Astrocyte of the hippocampus (primary cell): ENCODE measurements at regions not wholly inside any gene's neighbourhood (a gene's known extent, or its start where the extent isn't known, plus 50 kb on each side); places are given as distances from the start of the nearest gene placed in this dataset.

Experiments used
- DNase-seq: peaks from one replicate; pipeline ENCODE4 v3.0.0; 2011; ENCODE audit warnings: low read depth, low spot score

DNA sequence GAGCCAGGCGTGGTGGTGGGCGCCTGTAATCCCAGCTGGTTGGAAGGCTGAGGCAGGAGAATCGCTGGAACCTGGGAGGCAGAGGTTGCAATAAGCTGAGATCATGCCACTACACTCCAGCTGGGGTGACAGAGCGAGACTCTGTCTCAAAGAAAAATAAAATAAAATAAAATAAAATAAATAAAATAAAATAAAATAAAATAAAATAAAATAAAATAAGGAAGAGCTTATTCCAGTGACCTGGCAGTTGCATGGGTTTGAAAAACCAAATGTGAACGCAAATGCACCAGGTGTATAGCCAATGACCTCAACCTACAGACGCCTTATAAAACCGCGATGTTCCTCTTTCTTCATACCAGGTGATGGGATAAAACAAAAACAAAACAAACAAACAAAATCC, 995.7 kb downstream of the TYW1 start:
- DNase-seq: no peak

DNA sequence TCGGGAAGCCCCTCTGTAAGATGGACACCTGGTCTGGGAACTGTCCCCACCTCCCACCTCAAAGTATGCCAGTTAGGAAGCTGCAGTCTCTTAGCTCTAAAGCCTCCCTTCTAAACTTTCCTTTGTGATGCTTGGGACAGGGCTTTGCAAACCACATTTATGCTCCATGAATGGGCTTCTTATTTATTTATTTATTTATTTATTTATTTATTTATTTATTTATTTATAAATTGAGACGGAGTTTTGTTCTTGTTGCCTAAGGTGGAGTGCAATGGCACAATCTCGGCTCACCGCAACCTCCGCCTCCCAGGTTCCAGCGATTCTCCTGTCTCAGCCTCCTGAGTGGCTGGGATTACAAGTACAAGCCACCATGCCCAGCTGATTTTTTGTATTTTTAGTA, 1009.4 kb downstream of the TYW1 start:
- DNase-seq: no peak

GRCh38 chr7:68006619-68007018, 1010.0 kb downstream of the TYW1 start:
- DNase-seq: no peak

DNA sequence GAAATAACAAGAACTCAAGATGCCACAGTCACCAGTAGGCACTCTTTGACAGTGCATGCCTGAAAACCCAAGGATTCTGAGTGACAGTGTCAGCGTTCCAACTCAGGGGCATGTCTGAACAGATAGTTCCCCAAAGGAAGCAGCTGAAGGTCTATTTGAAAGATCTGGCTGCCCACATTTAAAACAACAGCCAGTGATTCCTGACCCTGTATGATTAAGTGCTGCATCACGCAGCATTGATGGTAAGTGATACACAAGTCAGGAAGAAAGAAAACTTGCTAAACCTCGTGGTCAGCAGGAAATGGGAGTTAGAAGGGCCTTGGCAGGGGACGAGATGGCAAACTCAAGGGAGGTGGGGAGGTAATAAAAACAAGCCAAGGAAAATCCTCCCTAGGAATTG, 1013.1 kb downstream of the TYW1 start:
- DNase-seq: peak; percentile 12

GRCh38 chr7:68014031-68014736, 1017.6 kb downstream of the TYW1 start:
- no peak for DNase-seq

DNA sequence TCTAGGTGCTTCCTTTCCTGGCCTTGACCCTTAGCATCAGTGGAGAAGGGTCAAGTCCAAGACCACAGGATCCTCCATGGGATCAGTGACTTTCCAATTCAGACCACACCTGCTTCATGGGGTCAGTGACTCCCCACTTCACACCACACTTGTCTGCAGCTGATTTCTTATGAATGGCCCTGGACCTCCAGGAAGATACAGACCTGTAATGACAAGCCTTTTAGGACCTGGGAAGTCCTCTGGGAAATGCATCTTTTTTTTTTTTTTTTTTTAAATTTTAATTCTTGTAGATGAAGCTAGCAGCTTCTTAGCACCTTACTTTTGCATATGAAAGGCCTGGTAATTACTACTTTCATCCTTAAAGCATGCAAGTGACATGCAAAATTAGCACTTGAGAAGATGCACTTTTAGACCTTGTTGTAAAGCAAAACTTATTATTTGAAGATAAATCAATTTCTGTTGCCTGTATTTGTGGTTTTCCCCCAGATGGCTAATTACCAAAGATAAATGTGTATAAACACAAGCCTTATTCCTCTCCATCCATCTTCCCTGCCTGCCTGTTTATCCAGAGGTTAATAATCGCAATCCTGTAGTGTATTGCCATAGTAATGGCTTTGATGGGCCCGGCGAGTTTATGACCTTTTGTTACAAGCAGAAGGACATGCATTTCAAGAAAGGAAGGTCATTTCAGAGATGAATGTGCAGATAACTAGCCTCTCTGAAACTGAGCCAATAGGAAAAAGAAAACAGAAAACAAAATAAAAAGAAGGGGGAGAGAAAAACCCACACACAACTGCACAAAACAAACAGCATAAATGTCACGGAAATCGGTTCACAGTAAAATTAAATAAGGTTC, 1018.7 kb downstream of the TYW1 start:
- no peak for DNase-seq

DNA sequence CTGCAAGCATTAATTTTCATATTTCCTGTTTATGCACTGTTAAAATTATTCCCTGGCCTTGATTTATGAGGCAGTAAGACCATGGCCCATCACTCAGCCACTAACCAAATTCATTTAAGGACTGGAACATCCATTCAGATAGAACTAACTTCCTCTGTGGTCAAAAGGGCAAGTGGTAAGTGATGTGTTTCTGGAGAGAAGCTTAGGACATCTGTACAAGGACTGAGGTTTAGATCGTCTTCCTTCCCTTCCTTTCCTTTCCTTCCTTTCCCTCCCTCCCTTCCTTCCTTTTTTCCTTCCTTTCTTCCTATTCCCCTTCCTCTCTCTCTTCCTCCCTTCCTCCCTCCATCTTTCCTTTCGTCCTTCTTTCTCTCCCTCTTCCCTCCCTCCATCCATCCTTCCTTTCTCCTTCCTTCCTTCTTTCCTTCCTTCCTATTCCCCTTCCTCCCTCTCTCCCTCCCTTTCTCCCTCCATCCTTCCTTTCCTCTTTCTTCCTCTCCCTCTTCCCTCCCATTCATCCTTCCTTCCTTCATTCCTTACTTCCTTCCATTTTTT, 1019.4 kb downstream of the TYW1 start:
- no peak for DNase-seq

GRCh38 chr7:68020102-68020501, 1023.5 kb downstream of the TYW1 start:
- DNase-seq: no peak

- peak; percentile 5 for DNase-seq
Observed at GRCh38 chr7:68025369-68025768, 1028.7 kb downstream of the TYW1 start.

DNA sequence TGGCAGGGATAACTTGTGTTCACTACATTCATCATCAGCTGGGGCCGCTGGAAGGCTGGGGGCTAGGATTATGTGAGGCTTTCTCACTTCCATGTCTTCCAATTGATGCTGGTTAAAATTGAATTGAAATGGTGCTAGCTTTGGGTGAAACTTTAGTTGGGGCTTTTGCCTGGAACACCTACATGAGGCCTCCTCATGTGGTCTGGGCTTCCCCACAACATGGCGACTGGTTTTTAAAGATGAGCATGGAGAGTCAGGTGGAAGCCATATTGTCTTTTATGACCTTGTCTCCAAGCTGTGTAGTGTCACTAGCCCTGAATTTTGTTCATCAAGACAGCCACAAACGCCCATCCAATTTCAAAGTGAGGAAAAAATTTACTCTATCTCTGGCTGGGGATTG, 1033.9 kb downstream of the TYW1 start:
- DNase-seq: no peak

DNA sequence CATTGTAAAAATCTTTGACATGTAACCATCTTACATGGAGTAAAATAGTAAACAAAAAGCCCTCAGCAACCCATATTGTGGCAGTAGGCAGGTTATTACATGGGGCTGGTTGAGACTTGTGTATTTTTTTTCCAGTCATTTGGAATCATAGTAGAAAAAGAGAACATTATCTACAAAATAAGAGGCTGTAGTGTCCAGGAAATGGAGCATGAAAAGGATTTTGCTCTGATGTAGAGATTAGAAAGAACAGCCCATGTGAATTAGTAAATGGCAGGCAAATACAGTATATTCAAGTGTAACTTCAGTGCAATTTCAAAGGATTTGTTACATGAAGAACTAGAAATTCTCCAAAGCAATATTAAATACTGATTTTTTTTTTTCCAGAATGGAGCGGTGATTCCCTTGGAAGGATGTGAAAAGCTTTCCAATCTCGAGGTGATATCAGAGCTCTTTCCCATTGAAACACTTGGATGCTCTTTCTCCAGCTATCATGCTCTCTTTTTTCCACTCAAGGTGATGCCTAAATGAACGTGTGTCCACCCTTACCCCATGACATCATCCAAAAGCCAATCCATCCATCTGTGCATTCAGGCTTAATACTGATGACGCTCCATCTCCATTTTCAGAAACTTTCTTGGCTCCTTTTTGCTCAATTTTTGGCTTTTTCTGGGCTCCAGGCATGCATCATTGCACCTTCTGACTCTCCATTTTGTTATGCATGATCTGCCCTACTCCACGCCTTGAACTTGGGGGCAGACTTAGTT, 1034.7 kb downstream of the TYW1 start:
- no peak for DNase-seq

DNA sequence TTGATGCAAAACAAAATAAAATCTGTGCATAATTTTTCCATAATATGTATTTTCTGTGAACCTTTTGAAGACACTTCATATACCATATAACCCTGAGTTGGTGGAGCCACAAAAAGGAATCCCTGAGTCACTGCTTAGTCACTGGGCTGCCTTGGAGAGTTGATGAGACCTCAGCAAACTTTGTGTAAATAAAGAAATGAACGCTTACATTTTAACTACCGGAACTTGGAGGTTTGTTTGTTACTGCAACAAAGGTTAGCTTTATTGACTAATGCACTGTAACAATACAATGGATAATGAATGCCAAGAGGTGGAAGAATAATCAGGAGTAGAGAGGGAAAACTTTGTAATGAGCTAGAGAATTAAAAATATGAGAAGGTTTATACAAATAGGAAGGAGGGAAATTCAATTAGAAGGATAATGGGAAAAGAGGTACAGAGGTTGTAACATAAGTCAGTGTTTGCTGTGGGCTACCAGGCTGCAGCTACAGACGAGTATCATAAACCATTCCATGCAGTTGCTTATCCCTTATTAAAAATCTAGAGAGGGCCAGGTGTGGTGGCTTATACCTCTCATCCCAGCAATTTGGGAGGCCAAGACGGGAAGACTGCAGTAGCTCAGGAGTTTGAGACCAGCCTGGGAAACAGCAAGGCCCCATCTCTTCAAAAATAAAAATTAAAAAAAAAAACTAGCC, 1042.1 kb downstream of the TYW1 start:
- DNase-seq: peak; percentile 78

GRCh38 chr7:68041554-68041953, 1044.9 kb downstream of the TYW1 start:
- DNase-seq: no peak

GRCh38 chr7:68043546-68043945, 1046.9 kb downstream of the TYW1 start:
- DNase-seq: no peak

DNA sequence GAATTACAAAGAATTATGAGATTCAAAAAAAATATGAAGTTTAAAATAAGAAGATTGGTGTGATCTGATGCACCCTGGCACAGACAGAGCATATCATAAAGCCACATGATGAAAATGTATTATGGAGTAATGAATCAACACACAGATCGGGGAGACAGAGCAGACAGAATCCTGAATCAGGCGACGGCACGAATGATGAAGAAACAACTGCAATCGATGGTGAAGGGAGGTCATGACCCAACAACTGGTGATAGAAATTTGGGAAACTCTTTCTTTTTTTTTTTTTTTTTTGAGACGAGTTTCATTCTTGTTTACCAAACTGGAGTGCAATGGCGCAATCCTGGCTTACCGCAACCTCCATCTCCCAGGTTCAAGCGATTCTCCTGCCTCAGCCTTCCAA, 1054.0 kb downstream of the TYW1 start:
- DNase-seq: no peak

DNA sequence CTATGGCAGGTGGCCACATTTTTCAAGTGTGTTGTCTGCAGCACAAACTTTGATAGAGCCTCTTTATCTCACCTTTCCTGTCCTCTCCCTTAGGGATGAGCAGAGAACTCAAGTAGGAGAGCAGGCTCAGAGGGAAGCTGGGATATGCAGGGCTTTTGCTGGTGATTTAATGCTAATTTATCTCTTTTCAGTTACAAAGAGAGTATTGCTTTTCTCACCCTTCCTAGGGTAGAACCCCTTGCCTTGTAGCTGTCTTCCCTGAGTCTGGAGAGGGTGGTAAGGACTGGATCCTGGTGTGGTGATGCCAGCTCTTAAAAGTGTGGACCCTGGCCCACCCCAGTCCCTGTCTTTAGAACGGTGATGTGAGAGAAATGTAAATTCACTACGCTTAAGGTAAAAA, 1061.4 kb downstream of the TYW1 start:
- no peak for DNase-seq

DNA sequence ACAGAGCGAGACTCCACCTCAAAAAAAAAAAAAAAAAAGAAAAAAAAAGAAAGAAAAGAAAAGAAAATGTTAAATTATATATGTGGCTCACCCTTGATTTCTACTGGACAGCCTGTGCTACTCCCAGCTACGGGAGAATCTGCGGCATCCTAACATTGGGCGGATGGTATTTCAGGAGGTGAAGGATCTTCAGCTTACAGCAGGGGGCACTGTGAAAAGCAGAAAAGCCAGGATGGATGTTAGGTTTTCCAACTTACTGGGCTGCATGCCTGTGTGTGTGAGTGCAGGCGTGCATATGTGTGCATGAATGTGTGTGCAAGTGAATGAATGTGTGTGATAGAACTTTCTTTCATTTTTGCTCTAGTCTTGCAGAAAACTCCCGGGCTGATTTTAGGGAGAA, 1066.5 kb downstream of the TYW1 start:
- DNase-seq: peak; percentile 11

DNA sequence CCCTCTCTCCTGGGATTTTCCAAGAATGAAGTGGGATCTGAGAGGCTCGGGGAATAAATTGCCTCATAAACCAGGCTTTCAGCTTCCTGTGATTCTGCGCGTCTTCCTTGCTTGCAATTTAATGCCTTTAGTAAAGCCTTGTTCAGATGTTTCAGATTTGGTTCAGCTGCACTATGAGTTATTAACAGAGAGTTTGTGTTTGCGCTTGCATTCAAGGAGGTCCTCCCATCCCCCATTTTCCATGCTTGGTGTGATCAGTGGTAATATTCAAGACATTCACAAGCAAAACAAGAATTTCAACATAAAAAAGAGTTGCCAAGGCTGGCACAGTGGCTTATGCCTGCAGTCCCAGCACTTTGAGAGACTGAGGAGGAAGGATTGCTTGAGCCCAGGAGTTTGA, 1068.9 kb downstream of the TYW1 start:
- no peak for DNase-seq

DNA sequence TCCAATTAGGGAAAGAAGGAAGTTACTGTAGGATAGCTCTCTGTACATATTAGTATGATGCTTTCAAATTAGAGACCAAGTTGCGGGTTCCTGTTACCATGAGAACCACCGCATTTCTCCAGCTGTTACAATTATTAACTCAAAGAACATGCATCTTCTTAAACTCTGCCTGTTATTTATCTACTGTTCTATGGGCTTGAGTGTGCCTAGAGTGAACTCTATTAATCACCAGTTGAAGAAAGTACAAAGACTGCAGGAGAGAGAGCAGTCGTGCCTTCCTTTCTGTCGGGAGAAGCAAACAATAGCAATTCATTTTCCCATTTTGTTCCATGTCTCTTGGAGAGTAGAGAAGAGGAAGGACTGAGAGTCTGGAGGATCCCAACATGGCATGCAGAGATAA, 1071.2 kb downstream of the TYW1 start:
- DNase-seq: no peak

GRCh38 chr7:68070992-68071391, 1074.4 kb downstream of the TYW1 start:
- no peak for DNase-seq

- no peak for DNase-seq
Observed at GRCh38 chr7:68073701-68074100, 1077.1 kb downstream of the TYW1 start.

GRCh38 chr7:68074242-68074641, 1077.6 kb downstream of the TYW1 start:
- DNase-seq: no peak
